ACC112 (cell line): ENCODE measurements at regions not wholly inside any gene's neighbourhood (a gene's known extent, or its start where the extent isn't known, plus 50 kb on each side); places are given as distances from the start of the nearest gene placed in this dataset.

Source experiments
- H2AFZ ChIP-seq: fragments of 200-600 bp; sonication (generic); one replicate; pipeline ENCODE4 v1.6.0; 2017; ENCODE audit warnings: antibody characterized with exemption, low read length; ENCODE audit not compliant: unreplicated experiment
- H3K27ac ChIP-seq: fragments of 200-600 bp; sonication (generic); 2 replicates; pipeline ENCODE4 v1.5.1; 2014; ENCODE audit warnings: low read depth, mild to moderate bottlenecking, antibody characterized with exemption, low read length, moderate library complexity
- H3K27me3 ChIP-seq: fragments of 200-600 bp; sonication (generic); 2 replicates; pipeline ENCODE4 v1.6.1; 2014; ENCODE audit warnings: mild to moderate bottlenecking, antibody characterized with exemption, low read length, moderate library complexity, mixed read lengths; ENCODE audit not compliant: insufficient read depth
- H3K36me3 ChIP-seq: fragments of 200-600 bp; sonication (generic); 2 replicates; pipeline ENCODE4 v1.6.1; 2016; ENCODE audit warnings: mild to moderate bottlenecking, antibody characterized with exemption, low read length, moderate library complexity, mixed read lengths; ENCODE audit not compliant: insufficient read depth
- H3K4me1 ChIP-seq: fragments of 200-600 bp; sonication (generic); one replicate; pipeline ENCODE4 v1.6.1; 2016; ENCODE audit warnings: low read length, mixed read lengths; ENCODE audit not compliant: insufficient read depth, unreplicated experiment, control insufficient read depth
- H3K4me3 ChIP-seq: fragments of 200-600 bp; sonication (generic); 2 replicates; pipeline ENCODE4 v1.5.1; 2014; ENCODE audit warnings: mild to moderate bottlenecking, low read depth, low read length
- H3K79me2 ChIP-seq: fragments of 200-600 bp; sonication (generic); one replicate; pipeline ENCODE4 v1.6.0; 2016; ENCODE audit warnings: low read length; ENCODE audit not compliant: control insufficient read depth, unreplicated experiment, insufficient read depth

DNA sequence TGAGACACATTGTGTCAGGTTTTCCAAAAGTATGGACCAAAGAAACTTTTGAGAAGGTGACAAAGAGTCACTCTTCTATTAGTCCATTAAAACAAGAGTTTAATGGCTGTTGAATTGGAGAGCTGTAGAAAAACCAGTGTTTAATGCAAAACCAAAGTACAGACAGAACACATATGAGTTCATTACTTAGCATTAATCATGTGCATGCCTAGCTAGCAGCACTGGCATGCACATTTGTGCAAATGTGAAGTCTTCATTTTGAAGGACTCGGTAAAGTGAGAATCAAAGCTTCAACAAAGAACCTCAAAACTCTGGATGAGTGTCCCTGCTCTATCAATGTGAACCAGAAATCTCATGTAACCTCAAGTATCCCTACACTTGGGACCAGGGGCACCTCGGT lies 256.3 kb upstream of the PPARGC1A start:
- Histone ChIP-seq H3K27me3 (peaks cover 7% of the 10 kb centered on the region; the same call in 1 of the 2 replicates), H3K79me2 (no peaks in the 10 kb centered on the region), H3K36me3 (no peaks in the 10 kb centered on the region), H2AFZ (no peak overlapping the region), H3K4me1 (no peaks in the 10 kb centered on the region), H3K4me3 (no peak overlapping the region), H3K27ac (no peak overlapping the region)

DNA sequence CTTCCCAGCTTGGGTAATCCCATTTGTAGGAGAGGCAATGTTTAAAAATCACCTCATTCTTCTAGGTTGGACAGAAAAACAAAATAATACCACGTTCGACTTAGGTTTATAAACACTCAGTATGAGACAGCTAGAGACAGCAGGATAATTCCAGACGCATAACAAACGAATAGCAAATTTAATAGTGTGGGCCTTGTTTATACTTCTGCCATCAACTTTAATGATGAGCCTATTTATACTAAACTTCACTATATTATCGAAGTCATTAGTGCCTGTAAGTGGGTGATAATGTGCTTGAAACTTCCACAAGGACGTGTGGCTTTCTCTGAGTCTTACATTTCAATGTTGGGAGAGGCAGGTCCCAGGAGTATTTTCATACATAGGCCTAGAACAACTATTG lies 255.7 kb upstream of the PPARGC1A start:
- Histone ChIP-seq H3K4me3 (no peak overlapping the region), H3K36me3 (no peaks in the 10 kb centered on the region), H2AFZ (no peak overlapping the region), H3K4me1 (no peaks in the 10 kb centered on the region), H3K27me3 (peaks cover 7% of the 10 kb centered on the region; the same call in 1 of the 2 replicates), H3K27ac (no peak overlapping the region), H3K79me2 (no peaks in the 10 kb centered on the region)

DNA sequence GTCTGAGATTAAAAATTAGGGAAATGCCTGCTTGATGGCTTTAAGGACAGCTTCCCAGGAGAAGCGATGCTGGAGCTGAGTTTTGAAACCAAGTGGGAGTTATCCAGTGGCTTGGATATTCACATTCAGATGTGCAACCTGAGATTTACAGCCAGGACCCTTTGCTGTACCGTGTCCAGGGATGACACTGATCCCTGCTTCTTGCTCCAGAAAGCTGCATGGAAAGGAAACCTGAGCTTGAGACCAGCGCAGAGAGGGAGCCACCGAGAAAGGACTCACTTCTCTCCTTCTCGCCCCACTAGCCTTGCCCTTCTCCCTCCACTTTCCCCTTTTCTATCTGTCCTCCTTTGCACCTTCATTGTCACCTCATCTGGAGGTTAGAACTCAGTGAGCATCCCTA lies 254.5 kb upstream of the PPARGC1A start:
- Histone ChIP-seq H3K27ac (no peak overlapping the region), H2AFZ (no peak overlapping the region), H3K4me3 (no peak overlapping the region), H3K27me3 (peaks cover 7% of the 10 kb centered on the region; the same call in 1 of the 2 replicates), H3K36me3 (no peaks in the 10 kb centered on the region), H3K4me1 (no peaks in the 10 kb centered on the region), H3K79me2 (no peaks in the 10 kb centered on the region)

DNA sequence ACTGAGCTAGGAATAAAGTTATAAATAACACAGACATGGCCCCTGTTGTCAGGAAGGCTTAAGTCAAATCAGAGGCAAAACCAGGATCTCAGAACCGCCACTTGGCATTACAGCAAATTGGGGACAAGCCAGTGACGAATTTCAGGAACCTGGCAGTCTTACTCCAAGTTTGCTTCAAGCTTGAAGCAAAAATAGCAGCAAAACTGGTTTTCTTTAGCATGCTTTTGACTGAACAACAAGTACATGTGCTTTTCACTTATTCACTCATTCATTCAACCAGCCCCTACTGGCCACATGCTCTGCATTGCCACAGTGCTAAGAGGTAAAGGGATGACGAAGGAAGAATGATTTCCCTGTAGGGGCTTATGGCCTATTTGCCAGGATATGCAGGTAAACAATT lies 253.9 kb upstream of the PPARGC1A start:
- no peak overlapping the region for H3K27ac ChIP-seq
- peaks cover 7% of the 10 kb centered on the region; the same call in 1 of the 2 replicates for H3K27me3 ChIP-seq
- no peaks in the 10 kb centered on the region for H3K36me3 ChIP-seq
- no peaks in the 10 kb centered on the region for H3K79me2 ChIP-seq
- no peaks in the 10 kb centered on the region for H3K4me1 ChIP-seq
- no peak overlapping the region for H3K4me3 ChIP-seq
- no peak overlapping the region for H2AFZ ChIP-seq

DNA sequence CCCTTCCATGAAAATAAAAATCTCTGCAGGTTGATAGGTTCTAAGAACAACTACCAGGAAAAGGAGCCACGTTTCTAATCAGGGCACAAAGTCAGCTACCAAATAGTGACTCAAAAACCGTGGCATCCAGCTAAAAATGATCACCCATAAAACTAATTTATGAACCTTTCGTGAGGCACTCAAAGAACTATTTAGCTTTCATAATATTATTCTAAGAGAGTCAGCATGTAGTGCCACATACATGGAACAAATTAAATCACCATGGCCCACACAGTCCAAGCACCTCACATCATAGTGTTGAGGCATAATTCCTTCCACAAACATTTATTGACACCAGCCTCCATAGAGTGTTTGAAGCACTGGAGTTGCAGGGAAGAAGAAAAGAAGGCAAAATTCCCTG lies 252.0 kb upstream of the PPARGC1A start:
- H3K36me3 ChIP-seq = no peaks in the 10 kb centered on the region
- H2AFZ ChIP-seq = no peak overlapping the region
- H3K4me3 ChIP-seq = no peak overlapping the region
- H3K79me2 ChIP-seq = no peaks in the 10 kb centered on the region
- H3K27me3 ChIP-seq = peaks cover 2% of the 10 kb centered on the region; the same call in 1 of the 2 replicates
- H3K27ac ChIP-seq = no peak overlapping the region
- no peaks in the 10 kb centered on the region for H3K4me1 ChIP-seq

DNA sequence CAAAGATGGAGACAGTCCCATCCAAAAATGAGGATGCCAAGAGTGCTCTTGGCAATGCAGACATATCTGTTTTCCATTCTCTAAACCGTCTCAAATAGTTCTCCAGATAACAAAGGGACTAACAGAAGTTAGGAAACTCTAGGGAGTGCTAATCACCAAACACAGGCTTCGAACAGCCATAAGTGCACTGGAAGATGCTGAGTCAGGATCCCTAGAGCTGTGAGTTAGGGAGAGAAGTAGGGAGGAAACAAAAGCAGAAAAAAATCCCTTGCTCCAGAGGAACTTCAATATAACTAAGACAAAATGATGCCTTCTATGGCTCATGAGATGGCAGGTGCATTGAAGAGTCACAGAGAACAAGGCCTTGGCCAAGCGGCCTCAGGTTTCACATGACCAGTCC lies 251.0 kb upstream of the PPARGC1A start:
- Histone ChIP-seq H3K4me1 (no peaks in the 10 kb centered on the region), H3K79me2 (no peaks in the 10 kb centered on the region), H3K4me3 (no peak overlapping the region), H2AFZ (no peak overlapping the region), H3K36me3 (no peaks in the 10 kb centered on the region), H3K27ac (no peak overlapping the region), H3K27me3 (peaks cover 2% of the 10 kb centered on the region; the same call in 1 of the 2 replicates)

DNA sequence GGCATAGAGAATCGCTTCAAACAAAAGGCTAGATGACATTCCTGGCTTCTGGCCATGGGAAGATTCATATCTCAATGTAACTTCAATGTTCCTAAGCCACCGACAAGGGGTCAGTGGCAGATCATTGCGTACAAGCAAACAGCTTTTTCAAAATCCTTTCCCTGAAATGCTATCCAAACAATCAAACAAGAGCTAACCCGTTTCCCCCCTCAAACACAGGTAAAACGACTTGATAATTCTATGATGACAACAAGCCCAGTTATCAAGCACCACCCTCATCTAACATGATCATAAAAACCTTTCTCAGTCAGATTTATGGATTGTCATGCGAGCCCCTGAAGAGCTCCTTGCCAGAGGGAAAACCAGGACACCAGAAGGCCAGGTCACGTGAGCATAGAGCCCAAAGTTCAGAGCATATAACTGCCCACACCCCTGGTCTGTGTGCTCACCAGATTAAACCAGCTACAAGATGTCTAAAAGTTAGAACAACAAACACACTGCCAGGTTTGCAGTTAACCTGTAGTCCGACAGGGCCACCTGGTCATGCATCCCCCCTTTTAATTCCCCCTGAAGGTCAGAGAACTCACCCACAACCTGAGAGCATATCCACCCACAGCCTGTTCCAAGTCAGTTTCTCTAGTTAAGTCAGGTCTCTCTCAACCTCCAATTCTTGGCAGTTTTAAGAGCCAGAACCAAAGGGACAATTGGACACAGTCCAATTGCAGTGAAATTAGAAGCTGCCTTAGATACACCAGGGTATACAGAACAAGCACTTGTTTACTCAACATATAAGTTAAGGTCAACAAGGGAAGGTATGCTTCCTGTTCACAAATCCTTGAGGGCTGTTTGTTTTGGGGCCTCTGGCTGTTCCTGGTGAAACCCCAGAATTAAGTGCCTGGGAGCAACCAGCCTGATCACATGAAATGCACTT lies 248.1 kb upstream of the PPARGC1A start:
- Histone ChIP-seq H3K4me3 (no peak overlapping the region), H3K27ac (no peak overlapping the region), H3K4me1 (no peaks in the 10 kb centered on the region), H3K27me3 (peaks cover 4% of the 10 kb centered on the region; the same call in 1 of the 2 replicates), H2AFZ (no peak overlapping the region), H3K36me3 (no peaks in the 10 kb centered on the region), H3K79me2 (no peaks in the 10 kb centered on the region)

DNA sequence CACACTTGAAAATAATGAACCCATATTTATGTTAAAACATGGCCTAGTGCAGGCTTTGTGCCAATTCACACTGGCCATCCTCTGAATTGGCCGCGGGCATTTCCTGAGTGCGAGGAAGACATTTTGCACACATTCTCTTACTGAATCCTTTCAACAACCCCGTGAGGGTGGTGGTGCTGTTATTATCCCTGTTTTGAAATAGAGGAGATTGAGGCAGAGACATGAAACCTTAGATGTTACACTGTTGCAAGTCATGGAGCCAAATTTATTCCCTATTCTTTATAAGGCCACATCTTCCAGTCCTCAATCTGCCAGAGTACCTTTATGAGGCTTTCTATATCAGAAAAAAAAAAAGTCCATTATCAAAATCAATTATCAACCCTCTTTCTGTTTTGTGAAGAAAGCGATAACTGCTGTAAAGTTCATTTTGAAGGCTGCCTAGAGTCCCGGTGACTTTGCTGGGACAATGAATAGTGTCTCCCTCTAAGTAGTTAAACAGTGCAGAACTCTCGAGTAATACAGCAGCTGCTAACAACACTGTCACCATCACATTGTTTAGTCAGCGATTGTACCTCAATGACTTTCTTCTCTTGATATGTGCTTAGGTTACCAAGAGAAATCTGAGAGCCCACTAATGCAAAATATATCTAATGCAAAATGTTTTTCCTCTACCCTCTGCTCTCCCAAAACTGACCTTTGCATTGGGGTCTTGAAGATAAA lies 242.3 kb upstream of the PPARGC1A start:
- no peaks in the 10 kb centered on the region for H3K79me2 ChIP-seq
- peaks cover 14% of the 10 kb centered on the region for H3K4me1 ChIP-seq
- no peak overlapping the region for H3K27ac ChIP-seq
- no peak overlapping the region for H3K4me3 ChIP-seq
- H2AFZ ChIP-seq = no peak overlapping the region
- H3K27me3 ChIP-seq = peaks cover 4% of the 10 kb centered on the region; the same call in 1 of the 2 replicates
- no peaks in the 10 kb centered on the region for H3K36me3 ChIP-seq

DNA sequence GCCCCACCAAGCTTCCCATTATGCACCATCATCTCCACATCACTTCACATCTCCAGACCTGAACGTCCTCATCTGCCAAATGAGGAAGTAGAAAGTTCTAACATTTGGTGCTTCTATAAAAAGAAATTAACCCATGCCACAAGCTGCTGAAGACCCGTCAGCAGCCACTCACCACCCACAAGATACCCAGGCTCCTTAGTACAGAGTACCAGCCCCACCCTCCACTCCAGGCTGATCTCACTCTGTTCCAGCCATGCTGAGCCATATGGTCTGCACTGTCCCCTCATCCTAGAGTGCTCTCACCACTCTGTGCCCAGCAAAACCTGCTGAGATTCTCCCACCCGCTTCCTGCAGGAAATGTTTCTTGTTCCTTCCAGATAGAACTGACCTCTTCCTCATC lies 240.8 kb upstream of the PPARGC1A start:
- no peak overlapping the region for H2AFZ ChIP-seq

DNA sequence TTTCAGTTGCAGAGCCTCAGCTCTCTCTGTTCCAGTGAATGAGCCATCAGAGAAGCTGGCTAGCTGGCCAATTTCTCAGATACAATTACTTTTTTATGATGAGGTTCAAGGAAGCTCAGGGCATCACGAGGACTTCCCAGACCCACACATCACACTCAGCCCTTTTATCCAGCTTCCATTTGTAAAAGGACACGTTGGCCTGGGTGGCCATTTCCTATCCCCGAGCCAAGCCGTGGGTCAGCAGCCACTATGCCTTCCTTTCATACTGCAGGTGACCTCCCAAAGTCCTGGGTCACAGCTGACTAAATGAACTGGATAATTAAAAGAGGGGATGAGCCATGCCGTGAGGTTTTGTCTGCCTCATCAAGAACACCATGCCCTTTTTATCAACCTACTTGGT lies 236.9 kb upstream of the PPARGC1A start:
- no peaks in the 10 kb centered on the region for H3K79me2 ChIP-seq
- H3K27me3 ChIP-seq = no peaks in the 10 kb centered on the region
- no peak overlapping the region for H3K27ac ChIP-seq
- H3K36me3 ChIP-seq = no peaks in the 10 kb centered on the region
- no peak overlapping the region for H3K4me3 ChIP-seq
- H2AFZ ChIP-seq = no peak overlapping the region
- H3K4me1 ChIP-seq = peaks cover 14% of the 10 kb centered on the region

More for the DNA sequence above, 240.8 kb upstream of the PPARGC1A start:
- Histone ChIP-seq H3K4me1 (peaks cover 14% of the 10 kb centered on the region), H3K36me3 (no peaks in the 10 kb centered on the region), H3K4me3 (no peak overlapping the region), H3K27me3 (peaks cover 4% of the 10 kb centered on the region; the same call in 1 of the 2 replicates), H3K79me2 (no peaks in the 10 kb centered on the region), H3K27ac (no peak overlapping the region)
